ENCODE measurements at regions not wholly inside any gene's neighbourhood (a gene's known extent, or its start where the extent isn't known, plus 50 kb on each side); places are given as distances from the start of the nearest gene placed in this dataset.

- Histone ChIP-seq H3K9ac (ENCODE audit: low read depth in 1 of 3, low read length in 3 of 3) (no peak overlapping the region), H3K27me3 (ENCODE audit: control insufficient read depth in 3 of 3, insufficient read depth in 3 of 3, low read length in 3 of 3) (no peaks in the 10 kb centered on the region), H3K9me3 (ENCODE audit: control insufficient read depth in 3 of 3, low read length in 3 of 3) (no peaks in the 10 kb centered on the region), H3K27ac (ENCODE audit: low read depth, low read length) (no peak overlapping the region), H3K4me1 (ENCODE audit: control insufficient read depth in 3 of 3, insufficient read depth in 3 of 3, low read length in 3 of 3) (peaks cover 4 to 8% (median 7%) of the 10 kb centered on the region in 3 donors), H3K36me3 (ENCODE audit: control insufficient read depth in 3 of 3, insufficient read depth in 3 of 3, low read length in 3 of 3) (no peaks in the 10 kb centered on the region), H3K4me3 (ENCODE audit: low read length in 3 of 3) (no peak overlapping the region)
Observed at GRCh38 chr4:151993521-151993920, 232.7 kb upstream of the GATB start.

- Histone ChIP-seq H3K9ac (ENCODE audit: low read depth in 1 of 3, low read length in 3 of 3) (no peak overlapping the region), H3K4me1 (ENCODE audit: control insufficient read depth in 3 of 3, insufficient read depth in 3 of 3, low read length in 3 of 3) (peaks cover 4 to 8% (median 7%) of the 10 kb centered on the region in 3 donors), H3K27me3 (ENCODE audit: control insufficient read depth in 3 of 3, insufficient read depth in 3 of 3, low read length in 3 of 3) (no peaks in the 10 kb centered on the region), H3K4me3 (ENCODE audit: low read length in 3 of 3) (no peak overlapping the region), H3K27ac (ENCODE audit: low read depth, low read length) (no peak overlapping the region), H3K9me3 (ENCODE audit: control insufficient read depth in 3 of 3, low read length in 3 of 3) (no peaks in the 10 kb centered on the region), H3K36me3 (ENCODE audit: control insufficient read depth in 3 of 3, insufficient read depth in 3 of 3, low read length in 3 of 3) (no peaks in the 10 kb centered on the region)
Observed at GRCh38 chr4:151992332-151993154, 231.7 kb upstream of the GATB start.

- Histone ChIP-seq H3K9ac (ENCODE audit: low read depth in 1 of 3, low read length in 3 of 3) (no peak overlapping the region), H3K4me3 (ENCODE audit: low read length in 3 of 3) (no peak overlapping the region), H3K27me3 (ENCODE audit: control insufficient read depth in 3 of 3, insufficient read depth in 3 of 3, low read length in 3 of 3) (no peaks in the 10 kb centered on the region), H3K4me1 (ENCODE audit: control insufficient read depth in 3 of 3, insufficient read depth in 3 of 3, low read length in 3 of 3) (peaks cover 4 to 8% (median 7%) of the 10 kb centered on the region in 3 donors), H3K36me3 (ENCODE audit: control insufficient read depth in 3 of 3, insufficient read depth in 3 of 3, low read length in 3 of 3) (no peaks in the 10 kb centered on the region), H3K9me3 (ENCODE audit: control insufficient read depth in 3 of 3, low read length in 3 of 3) (no peaks in the 10 kb centered on the region), H3K27ac (ENCODE audit: low read depth, low read length) (no peak overlapping the region)
Observed at GRCh38 chr4:151991884-151992167, 231.0 kb upstream of the GATB start.

GRCh38 chr4:151991001-151991883 is 230.4 kb upstream of the GATB start:
- no peaks in the 10 kb centered on the region for H3K36me3 ChIP-seq (ENCODE audit: control insufficient read depth in 3 of 3, insufficient read depth in 3 of 3, low read length in 3 of 3)
- peaks cover 4 to 8% (median 7%) of the 10 kb centered on the region in 3 donors for H3K4me1 ChIP-seq (ENCODE audit: control insufficient read depth in 3 of 3, insufficient read depth in 3 of 3, low read length in 3 of 3)
- no peak overlapping the region for H3K9ac ChIP-seq (ENCODE audit: low read depth in 1 of 3, low read length in 3 of 3)
- no peak overlapping the region for H3K27ac ChIP-seq (ENCODE audit: low read depth, low read length)
- H3K4me3 ChIP-seq (ENCODE audit: low read length in 3 of 3) = no peak overlapping the region
- no peaks in the 10 kb centered on the region for H3K9me3 ChIP-seq (ENCODE audit: control insufficient read depth in 3 of 3, low read length in 3 of 3)
- H3K27me3 ChIP-seq (ENCODE audit: control insufficient read depth in 3 of 3, insufficient read depth in 3 of 3, low read length in 3 of 3) = no peaks in the 10 kb centered on the region

GRCh38 chr4:151990201-151990600 is 229.4 kb upstream of the GATB start:
- no peak overlapping the region for H3K9ac ChIP-seq (ENCODE audit: low read depth in 1 of 3, low read length in 3 of 3)
- H3K9me3 ChIP-seq (ENCODE audit: control insufficient read depth in 3 of 3, low read length in 3 of 3) = no peaks in the 10 kb centered on the region
- H3K4me1 ChIP-seq (ENCODE audit: control insufficient read depth in 3 of 3, insufficient read depth in 3 of 3, low read length in 3 of 3) = peaks cover 4 to 8% (median 7%) of the 10 kb centered on the region in 3 donors
- H3K27ac ChIP-seq (ENCODE audit: low read depth, low read length) = no peak overlapping the region
- no peak overlapping the region for H3K4me3 ChIP-seq (ENCODE audit: low read length in 3 of 3)
- H3K36me3 ChIP-seq (ENCODE audit: control insufficient read depth in 3 of 3, insufficient read depth in 3 of 3, low read length in 3 of 3) = no peaks in the 10 kb centered on the region
- H3K27me3 ChIP-seq (ENCODE audit: control insufficient read depth in 3 of 3, insufficient read depth in 3 of 3, low read length in 3 of 3) = no peaks in the 10 kb centered on the region

- Histone ChIP-seq H3K27ac (ENCODE audit: low read depth, low read length) (no peak overlapping the region), H3K9ac (ENCODE audit: low read depth in 1 of 3, low read length in 3 of 3) (no peak overlapping the region), H3K4me1 (ENCODE audit: control insufficient read depth in 3 of 3, insufficient read depth in 3 of 3, low read length in 3 of 3) (peaks cover 4 to 8% (median 7%) of the 10 kb centered on the region in 3 donors), H3K9me3 (ENCODE audit: control insufficient read depth in 3 of 3, low read length in 3 of 3) (no peaks in the 10 kb centered on the region), H3K4me3 (ENCODE audit: low read length in 3 of 3) (no peak overlapping the region), H3K36me3 (ENCODE audit: control insufficient read depth in 3 of 3, insufficient read depth in 3 of 3, low read length in 3 of 3) (no peaks in the 10 kb centered on the region), H3K27me3 (ENCODE audit: control insufficient read depth in 3 of 3, insufficient read depth in 3 of 3, low read length in 3 of 3) (no peaks in the 10 kb centered on the region)
Observed at GRCh38 chr4:151988591-151988990, 227.8 kb upstream of the GATB start.

GRCh38 chr4:151987606-151988005 is 226.8 kb upstream of the GATB start:
- Histone ChIP-seq H3K9me3 (ENCODE audit: control insufficient read depth in 3 of 3, low read length in 3 of 3) (no peaks in the 10 kb centered on the region), H3K9ac (ENCODE audit: low read depth in 1 of 3, low read length in 3 of 3) (no peak overlapping the region), H3K27ac (ENCODE audit: low read depth, low read length) (no peak overlapping the region), H3K36me3 (ENCODE audit: control insufficient read depth in 3 of 3, insufficient read depth in 3 of 3, low read length in 3 of 3) (no peaks in the 10 kb centered on the region), H3K27me3 (ENCODE audit: control insufficient read depth in 3 of 3, insufficient read depth in 3 of 3, low read length in 3 of 3) (no peaks in the 10 kb centered on the region), H3K4me1 (ENCODE audit: control insufficient read depth in 3 of 3, insufficient read depth in 3 of 3, low read length in 3 of 3) (peaks cover 4 to 8% (median 7%) of the 10 kb centered on the region in 3 donors), H3K4me3 (ENCODE audit: low read length in 3 of 3) (no peak overlapping the region)

- no peaks in the 10 kb centered on the region for H3K9me3 ChIP-seq (ENCODE audit: control insufficient read depth in 3 of 3, low read length in 3 of 3)
- H3K27ac ChIP-seq (ENCODE audit: low read depth, low read length) = no peak overlapping the region
- no peak overlapping the region for H3K4me3 ChIP-seq (ENCODE audit: low read length in 3 of 3)
- H3K36me3 ChIP-seq (ENCODE audit: control insufficient read depth in 3 of 3, insufficient read depth in 3 of 3, low read length in 3 of 3) = no peaks in the 10 kb centered on the region
- no peaks in the 10 kb centered on the region for H3K27me3 ChIP-seq (ENCODE audit: control insufficient read depth in 3 of 3, insufficient read depth in 3 of 3, low read length in 3 of 3)
- no peaks in the 10 kb centered on the region for H3K4me1 ChIP-seq (ENCODE audit: control insufficient read depth in 3 of 3, insufficient read depth in 3 of 3, low read length in 3 of 3)
- no peak overlapping the region for H3K9ac ChIP-seq (ENCODE audit: low read depth in 1 of 3, low read length in 3 of 3)
Observed at GRCh38 chr4:151983854-151984253, 223.0 kb upstream of the GATB start.

- Histone ChIP-seq H3K4me1 (ENCODE audit: control insufficient read depth in 3 of 3, insufficient read depth in 3 of 3, low read length in 3 of 3) (no peaks in the 10 kb centered on the region), H3K9me3 (ENCODE audit: control insufficient read depth in 3 of 3, low read length in 3 of 3) (peaks cover 0 to 8% (median 0%) of the 10 kb centered on the region in 3 donors), H3K36me3 (ENCODE audit: control insufficient read depth in 3 of 3, insufficient read depth in 3 of 3, low read length in 3 of 3) (no peaks in the 10 kb centered on the region), H3K27me3 (ENCODE audit: control insufficient read depth in 3 of 3, insufficient read depth in 3 of 3, low read length in 3 of 3) (no peaks in the 10 kb centered on the region), H3K4me3 (ENCODE audit: low read length in 3 of 3) (no peak overlapping the region), H3K27ac (ENCODE audit: low read depth, low read length) (no peak overlapping the region), H3K9ac (ENCODE audit: low read depth in 1 of 3, low read length in 3 of 3) (no peak overlapping the region)
Observed at GRCh38 chr4:151979819-151980218, 219.0 kb upstream of the GATB start.

- Histone ChIP-seq H3K36me3 (ENCODE audit: control insufficient read depth in 3 of 3, insufficient read depth in 3 of 3, low read length in 3 of 3) (no peaks in the 10 kb centered on the region), H3K9ac (ENCODE audit: low read depth in 1 of 3, low read length in 3 of 3) (no peak overlapping the region), H3K9me3 (ENCODE audit: control insufficient read depth in 3 of 3, low read length in 3 of 3) (no peaks in the 10 kb centered on the region), H3K4me3 (ENCODE audit: low read length in 3 of 3) (no peak overlapping the region), H3K27ac (ENCODE audit: low read depth, low read length) (no peak overlapping the region), H3K4me1 (ENCODE audit: control insufficient read depth in 3 of 3, insufficient read depth in 3 of 3, low read length in 3 of 3) (no peaks in the 10 kb centered on the region), H3K27me3 (ENCODE audit: control insufficient read depth in 3 of 3, insufficient read depth in 3 of 3, low read length in 3 of 3) (peaks cover 0 to 2% (median 0%) of the 10 kb centered on the region in 3 donors)
Observed at GRCh38 chr4:151968643-151969042, 207.8 kb upstream of the GATB start.
